ENCODE measurements at regions not wholly inside any gene's neighbourhood (a gene's known extent, or its start where the extent isn't known, plus 50 kb on each side); places are given as distances from the start of the nearest gene placed in this dataset.

GRCh38 chr10:14403881-14404623 lies 73.3 kb upstream of the FRMD4A start:
- TF ChIP-seq CTCF (IDR thresholded peaks at IDR 0.05), result no peak
- no peak for TF ChIP-seq EP300 (IDR thresholded peaks at IDR 0.05)
- TF ChIP-seq POLR2AphosphoS5 (IDR thresholded peaks at IDR 0.05), result no peak
- TF ChIP-seq POLR2A (IDR thresholded peaks at IDR 0.05), result no peak

Data from suprapubic skin (tissue), 4 donors.